ENCODE measurements at regions not wholly inside any gene's neighbourhood (a gene's known extent, or its start where the extent isn't known, plus 50 kb on each side); places are given as distances from the start of the nearest gene placed in this dataset.
A peak's percentile ranks its signal among the peaks of the same experiment; 100 is the strongest.
"Not testable (repeated sequence)": the region's sequence is repeated elsewhere in the genome, so short reads cannot be mapped to it uniquely, and the experiment has no call there.

DNA sequence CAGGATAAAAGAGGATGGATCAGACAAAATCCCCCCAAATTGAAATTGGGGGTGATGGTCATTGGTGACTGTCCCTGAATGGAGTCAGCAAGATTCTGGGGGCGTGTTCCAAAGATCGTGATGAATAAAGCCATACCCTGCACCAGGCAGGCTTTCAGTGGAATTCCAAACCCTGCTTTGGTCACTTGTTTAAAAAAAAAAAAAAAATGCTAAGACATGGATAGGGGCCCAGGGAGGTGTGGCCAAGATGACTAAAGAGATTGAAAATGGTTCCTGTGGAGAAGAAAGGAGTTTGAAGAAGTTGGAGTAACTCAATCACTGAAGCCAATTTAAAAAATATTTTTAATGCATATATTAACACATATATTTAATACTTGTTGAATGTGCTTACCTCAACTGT, 161.4 kb upstream of the KCNG1 start:
- DNase-seq = no peak

DNA sequence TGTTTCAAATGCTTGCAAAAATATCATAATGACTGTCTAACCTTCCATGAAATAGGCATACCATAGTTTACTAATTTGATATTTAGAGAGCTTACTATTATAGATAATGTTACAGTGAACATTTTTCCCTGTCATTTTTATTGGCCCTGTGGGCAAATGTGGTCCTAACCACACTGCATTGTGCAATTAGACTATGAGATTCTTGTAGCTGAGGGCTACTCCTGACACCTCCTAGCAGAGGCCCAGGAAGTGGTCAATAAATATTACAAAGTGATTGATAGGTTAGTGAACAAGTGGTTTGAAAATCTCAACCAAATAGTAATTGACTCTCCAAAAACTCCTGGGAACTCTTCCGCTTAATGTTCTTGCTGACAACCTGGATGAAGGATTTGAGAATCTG, 160.5 kb upstream of the KCNG1 start:
- DNase-seq = no peak

- no peak for DNase-seq
These were observed 159.7 kb upstream of the KCNG1 start for GRCh38 chr20:51182571-51182970.

GRCh38 chr20:51178153-51178552, 155.2 kb upstream of the KCNG1 start:
- DNase-seq = no peak

DNA sequence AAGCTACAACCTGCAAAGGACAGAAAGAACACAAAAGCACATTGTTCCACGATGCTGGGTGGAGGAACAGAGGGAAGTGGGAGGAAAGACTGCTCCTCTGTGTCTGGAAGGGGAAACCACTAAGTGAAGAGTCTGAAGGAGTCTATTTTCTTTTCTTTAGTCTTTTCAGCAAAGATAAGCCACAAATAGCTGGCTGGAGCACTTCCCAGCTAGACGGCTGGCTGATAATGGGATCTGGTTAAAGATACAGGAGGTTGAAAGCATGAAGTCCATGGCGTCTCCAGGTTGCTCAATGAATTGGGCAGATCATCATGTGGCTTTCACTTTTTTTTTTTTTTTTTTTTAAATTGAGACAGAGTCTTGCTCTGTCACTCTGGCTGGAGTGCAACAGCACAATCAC, 154.0 kb upstream of the KCNG1 start:
- no peak for DNase-seq

DNA sequence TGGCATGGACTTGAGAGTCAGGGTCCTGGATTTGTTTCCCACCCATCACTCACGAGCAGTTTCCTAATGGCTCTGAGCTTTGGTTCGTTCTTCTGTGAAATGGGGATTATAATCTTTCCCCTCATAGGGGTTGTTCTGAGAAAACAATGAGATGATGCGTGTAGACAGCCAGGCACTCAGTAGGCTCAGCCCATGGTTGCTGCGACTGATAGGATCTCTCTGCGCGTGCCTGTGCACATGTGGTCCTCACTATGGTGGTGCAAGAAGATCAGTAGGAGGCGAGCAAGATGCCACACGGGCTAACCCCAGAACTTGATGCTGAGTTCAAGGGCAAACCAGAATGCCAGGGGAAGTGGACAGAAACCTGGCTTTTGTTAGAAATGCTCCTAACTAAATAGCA, 153.5 kb upstream of the KCNG1 start:
- DNase-seq = no peak

- DNase-seq = no peak
These were observed 152.8 kb upstream of the KCNG1 start for GRCh38 chr20:51175724-51176123.

DNA sequence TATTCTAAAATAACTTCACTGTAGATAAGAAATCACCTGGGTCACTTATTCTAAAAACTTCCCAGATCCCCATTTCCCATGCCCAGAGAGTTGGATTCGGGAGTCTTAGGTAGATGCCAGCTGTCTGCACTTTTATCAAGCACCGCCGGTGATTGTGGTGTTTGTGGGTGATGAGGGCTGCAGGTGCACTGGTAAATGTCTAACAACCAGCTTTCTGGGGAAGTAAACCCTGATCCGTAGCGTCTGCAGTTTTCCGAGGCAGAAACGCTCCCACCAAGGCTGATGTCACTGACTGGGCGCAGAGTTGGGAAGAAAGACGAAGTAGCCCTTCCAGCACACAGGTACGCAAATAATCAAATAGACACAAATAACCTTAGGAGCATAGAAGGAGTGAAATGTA, 152.2 kb upstream of the KCNG1 start:
- no peak for DNase-seq

DNA sequence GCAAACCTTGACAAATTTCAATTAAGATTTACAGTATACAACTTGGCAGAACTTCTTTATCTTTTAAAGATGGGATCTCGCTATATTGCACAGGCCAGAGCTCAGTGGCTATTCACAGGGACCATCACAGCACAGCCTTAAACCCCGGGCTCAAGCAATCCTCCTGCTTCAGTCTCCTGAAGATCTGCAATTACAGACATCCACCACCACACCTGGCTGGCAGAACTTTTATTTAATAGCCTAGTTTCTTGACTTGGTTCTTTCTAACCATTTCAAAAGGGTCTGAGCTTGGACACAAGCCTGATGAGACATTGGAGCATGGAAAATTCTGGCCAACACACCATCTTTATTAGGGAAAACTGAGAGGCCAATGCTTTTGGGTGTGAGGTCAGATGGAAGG, 151.6 kb upstream of the KCNG1 start:
- no peak for DNase-seq

DNA sequence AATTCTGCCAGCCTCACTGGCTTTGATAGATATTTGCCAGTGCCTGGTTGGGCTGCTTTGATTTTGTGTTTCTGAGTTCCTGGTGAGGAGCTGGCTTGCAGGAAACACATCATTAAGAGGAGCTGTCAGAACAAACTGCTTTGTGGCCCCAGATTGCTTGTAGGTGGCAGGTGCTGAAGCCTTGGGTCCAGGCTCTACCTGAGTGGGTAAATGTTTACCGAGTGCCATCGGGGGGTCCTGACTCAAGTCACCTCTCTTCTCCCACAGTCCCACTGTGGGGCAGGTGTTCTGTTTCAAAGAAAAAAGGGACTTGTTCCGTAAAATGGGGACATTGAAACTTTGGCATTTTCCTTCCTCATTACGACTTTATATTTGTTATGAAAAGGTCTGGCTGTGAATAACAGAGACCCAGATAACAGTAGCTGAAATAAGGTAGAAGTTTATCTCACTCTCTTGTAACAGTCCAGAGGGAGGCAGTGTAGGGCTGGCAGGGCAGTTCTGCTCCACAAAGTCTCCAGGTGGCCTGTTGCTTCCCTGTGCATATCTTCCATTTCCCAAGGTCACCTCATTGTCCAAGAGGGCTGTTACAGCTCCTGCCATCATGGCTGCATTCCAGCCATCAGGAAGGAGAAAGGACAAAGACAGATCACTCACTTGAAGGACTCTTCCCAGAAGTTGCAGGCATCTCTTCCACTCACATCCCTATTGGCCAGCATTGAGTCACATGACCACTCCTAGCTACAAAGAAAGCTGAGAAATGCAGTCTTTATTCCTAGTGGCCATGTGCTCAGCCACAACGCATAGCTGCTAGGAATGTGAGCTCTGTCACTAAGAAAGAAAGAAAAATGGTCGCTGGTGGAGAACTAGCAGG, 149.9 kb upstream of the KCNG1 start:
- DNase-seq = no peak

DNA sequence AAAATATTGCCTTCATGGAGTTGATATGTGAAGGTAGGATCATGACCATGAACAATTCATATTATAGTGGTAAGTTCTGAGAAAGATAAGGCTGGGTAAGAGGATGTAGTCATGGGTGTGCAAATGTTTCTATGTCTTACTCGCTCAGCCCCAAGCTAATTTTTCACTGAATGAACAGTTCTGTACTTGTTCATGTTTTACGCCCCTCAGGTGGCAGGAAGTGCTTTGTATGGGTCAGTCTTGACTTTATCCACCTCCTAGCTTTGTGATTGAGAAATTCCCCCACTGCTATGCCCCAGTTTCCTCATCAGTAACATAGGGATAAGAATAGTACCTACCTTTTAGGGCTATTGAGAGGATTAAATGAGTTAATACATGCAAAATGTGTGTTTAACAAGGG, 148.2 kb upstream of the KCNG1 start:
- DNase-seq = no peak

DNA sequence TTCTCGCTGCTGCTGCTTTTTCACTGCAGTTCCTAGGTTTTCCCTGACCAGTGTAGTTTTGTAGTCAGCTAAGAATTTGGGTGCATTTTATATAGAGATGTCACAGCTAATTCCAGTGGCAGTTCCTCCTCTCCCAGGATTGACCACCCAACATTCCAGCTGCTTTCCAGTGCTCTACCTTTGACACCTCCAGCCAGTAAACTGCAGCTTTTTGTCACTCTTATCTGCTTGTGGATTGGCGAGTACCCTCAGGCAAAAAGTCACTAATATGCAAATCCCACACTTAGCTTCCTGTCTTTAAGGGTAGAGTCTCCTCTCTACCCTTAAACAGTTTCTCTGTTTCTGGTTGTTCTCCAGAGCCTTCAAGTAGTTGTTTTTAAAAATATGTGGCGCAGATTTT, 146.9 kb upstream of the KCNG1 start:
- no peak for DNase-seq

- DNase-seq = not testable (repeated sequence)
These were observed 145.0 kb upstream of the KCNG1 start for GRCh38 chr20:51167911-51168310.

DNA sequence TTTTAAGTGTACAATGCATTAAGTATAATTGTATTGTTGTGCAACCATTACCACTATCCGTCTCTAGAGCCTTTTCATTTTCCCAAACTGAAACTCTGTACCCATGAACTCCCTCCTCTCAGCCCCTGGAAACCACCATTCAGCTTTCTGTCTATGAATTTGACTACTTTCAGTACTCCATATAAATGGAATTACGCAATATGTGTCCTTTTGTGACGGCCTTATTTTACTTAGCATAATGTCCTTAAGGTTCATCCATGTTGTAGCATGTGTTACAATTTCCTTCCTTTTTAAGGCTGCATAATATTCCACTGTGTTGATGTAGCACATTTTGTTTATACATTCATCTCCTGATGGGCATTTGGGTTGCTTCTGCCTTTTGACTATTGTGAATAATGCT, 143.6 kb upstream of the KCNG1 start:
- no peak for DNase-seq

- DNase-seq = no peak
These were observed 142.2 kb upstream of the KCNG1 start for GRCh38 chr20:51165131-51165530.

GRCh38 chr20:51164731-51165130, 141.8 kb upstream of the KCNG1 start:
- DNase-seq = no peak

GRCh38 chr20:51163996-51164600, 141.2 kb upstream of the KCNG1 start:
- DNase-seq = no peak

GRCh38 chr20:51162015-51162414, 139.1 kb upstream of the KCNG1 start:
- DNase-seq = no peak

DNA sequence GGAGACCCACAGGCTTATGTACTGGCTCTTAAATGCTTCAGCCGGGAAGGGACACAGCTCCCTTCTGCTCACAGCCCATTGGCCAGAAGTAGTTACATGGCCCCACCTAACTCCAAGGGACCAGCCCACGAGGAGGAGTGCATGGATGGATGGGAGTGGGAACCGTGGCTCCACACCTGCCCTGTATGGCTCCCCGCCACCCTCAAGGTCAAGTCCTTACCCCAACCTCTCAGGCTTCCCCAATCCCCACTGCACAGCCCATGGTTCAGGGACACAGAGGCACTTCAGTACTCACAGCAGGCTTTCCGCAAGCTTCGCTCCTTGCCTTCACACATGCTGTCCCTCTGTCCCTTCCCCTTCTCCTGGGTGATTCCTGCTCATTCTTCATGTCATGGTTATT, 137.9 kb upstream of the KCNG1 start:
- DNase-seq = no peak

DNA sequence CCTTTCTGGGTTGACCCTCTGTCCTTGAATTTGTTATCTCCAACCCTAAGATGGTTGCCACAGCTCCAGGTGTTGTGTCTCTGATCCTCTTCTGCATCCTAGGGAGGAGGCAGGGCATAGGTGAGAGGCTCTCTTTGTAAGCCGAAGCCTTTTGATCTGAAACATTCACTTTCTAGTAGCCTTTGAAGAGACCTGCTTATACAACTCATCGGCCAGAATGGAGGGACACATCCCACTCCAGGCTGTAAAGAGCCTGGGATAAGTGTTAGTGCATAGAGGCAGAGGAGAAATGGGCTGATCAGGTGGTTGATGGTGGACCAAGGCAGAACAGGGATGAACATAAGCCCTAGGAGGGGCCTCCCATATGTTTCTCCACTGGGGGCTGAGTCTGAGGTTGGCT, 137.1 kb upstream of the KCNG1 start:
- DNase-seq = no peak

DNA sequence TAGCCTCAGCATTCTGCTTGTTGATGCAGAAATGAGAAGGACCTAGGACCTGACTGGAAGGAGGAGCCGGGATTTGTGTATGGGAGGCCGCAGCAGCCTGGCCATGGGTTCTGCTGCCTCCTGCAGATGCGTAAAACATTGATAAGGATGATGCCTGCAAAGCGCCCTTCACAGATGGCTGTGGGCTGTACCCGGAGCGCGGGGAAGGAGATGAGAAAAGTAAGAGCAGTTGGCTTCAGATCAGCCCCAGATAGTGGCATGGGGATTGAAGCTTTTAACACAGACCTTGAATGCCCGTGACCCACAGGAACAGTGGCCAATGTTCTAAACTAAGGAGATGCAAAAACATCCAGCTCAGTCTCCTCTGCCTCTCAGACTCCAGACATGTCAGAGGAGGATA, 136.4 kb upstream of the KCNG1 start:
- no peak for DNase-seq

- no peak for DNase-seq
These were observed 135.3 kb upstream of the KCNG1 start for GRCh38 chr20:51158226-51158625.

GRCh38 chr20:51156041-51156982, 133.4 kb upstream of the KCNG1 start:
- DNase-seq = peak; percentile 61

All from NCI-H1092 treated with DMSO at 0.1 percent for 48 hours (cell line).